Gastroesophageal sphincter (tissue), 4 donors: ENCODE measurements at regions not wholly inside any gene's neighbourhood (a gene's known extent, or its start where the extent isn't known, plus 50 kb on each side); places are given as distances from the start of the nearest gene placed in this dataset.
"Not testable (repeated sequence)": the region's sequence is repeated elsewhere in the genome, so short reads cannot be mapped to it uniquely, and the experiment has no call there.

Experiments used
- ATAC-seq: fragments of 150-250 bp; one replicate; pipeline ENCODE4 v1.9.1; 2016; ENCODE audit warnings: mild to moderate bottlenecking, moderate library complexity
- H3K27ac ChIP-seq, 4 donors: fragments of 200-600 bp; sonication (generic) in 3 of 4; 1 replicate in 3 of 4; 2 replicates in 1 of 4; pipeline ENCODE4 v1.5.1; 2016 to 2019
- H3K27me3 ChIP-seq: fragments of 200-600 bp; sonication (generic); one replicate; pipeline ENCODE4 v1.5.1; 2019
- H3K36me3 ChIP-seq, 2 donors: fragments of 200-600 bp; sonication (generic); one replicate each; pipeline ENCODE4 v1.5.1; 2019; ENCODE audit warnings: control low read depth in 1 of 2
- H3K4me1 ChIP-seq, 3 donors: fragments of 200-600 bp; sonication (generic); 1 replicate in 2 of 3; 2 replicates in 1 of 3; pipeline ENCODE4 v1.5.1; 2016 to 2019; ENCODE audit warnings: control low read depth in 2 of 3
- H3K4me3 ChIP-seq, 2 donors: fragments of 200-600 bp; sonication (generic); one replicate each; pipeline ENCODE4 v1.5.1; 2019; ENCODE audit warnings: mild to moderate bottlenecking in 1 of 2, moderate library complexity in 1 of 2
- H3K9me3 ChIP-seq, 3 donors: fragments of 200-600 bp; sonication (generic); one replicate each; pipeline ENCODE4 v1.5.1; 2017 to 2019; ENCODE audit warnings: control low read depth in 2 of 3
- CTCF ChIP-seq, 4 experiments: fragments of 200-600 bp in 2 of 4; fragments of 450-650 bp in 2 of 4; sonication (generic) in 1 of 4; IDR thresholded peaks; one replicate each; pipeline ENCODE4 v1.5.1; 2017 to 2019; ENCODE audit warnings: antibody characterized with exemption in 4 of 4, mild to moderate bottlenecking in 2 of 4, moderate library complexity in 2 of 4
- EP300 ChIP-seq: sonication (generic); formaldehyde crosslinking; IDR thresholded peaks from one replicate; pipeline ENCODE4 v1.6.1; 2017; ENCODE audit warnings: antibody characterized with exemption, mild to moderate bottlenecking
- POLR2A ChIP-seq, 2 donors: fragments of 450-650 bp; IDR thresholded peaks; one replicate each; pipeline ENCODE4 v1.6.1; 2017; ENCODE audit warnings: antibody characterized with exemption in 2 of 2, mild to moderate bottlenecking in 2 of 2, moderate library complexity in 1 of 2
- POLR2AphosphoS5 ChIP-seq: sonication (generic); formaldehyde crosslinking; IDR thresholded peaks from one replicate; pipeline ENCODE4 v1.6.1; 2017; ENCODE audit warnings: antibody characterized with exemption
- WGBS, 2 donors: methylation state at CpG; one replicate each; pipeline ENCODE4 v1.1.5; 2018; ENCODE audit warnings: low coverage in 1 of 2; 5-methylcytosine and 5-hydroxymethylcytosine counted together

GRCh38 chr5:163580516-163580915 lies 75.1 kb downstream of the MAT2B start:
- no peak for TF ChIP-seq POLR2A (IDR thresholded peaks at IDR 0.05)
- Histone ChIP-seq H3K36me3 (no peaks in the 10 kb centered on the region), H3K27ac (no peak overlapping the region), H3K4me1 (no peaks in the 10 kb centered on the region), H3K27me3 (peaks cover 16% of the 10 kb centered on the region), H3K9me3 (no peaks in the 10 kb centered on the region), H3K4me3 (no peak overlapping the region)
- 57 to 73% methylated on average over 2 of the region's 2 CpGs for WGBS, 2 donors
- ATAC-seq = no peak

- H3K27ac ChIP-seq, H3K9me3 ChIP-seq, H3K4me3 ChIP-seq, H3K4me1 ChIP-seq, H3K36me3 ChIP-seq, ATAC-seq: not testable (repeated sequence)
- no CpG with 5 or more reads among the region's 50 CpGs for WGBS, 2 donors
- H3K27me3 ChIP-seq = peaks cover 16% of the 10 kb centered on the region
These were observed 78.2 kb downstream of the MAT2B start for GRCh38 chr5:163583491-163584153.

- Histone ChIP-seq H3K9me3 (no peaks in the 10 kb centered on the region), H3K27me3 (peaks cover 7% of the 10 kb centered on the region), H3K36me3 (no peaks in the 10 kb centered on the region), H3K4me3 (no peak overlapping the region), H3K4me1 (no peaks in the 10 kb centered on the region), H3K27ac (no peak overlapping the region)
- no peak for ATAC-seq
- no peak for TF ChIP-seq POLR2AphosphoS5
- no peak for TF ChIP-seq EP300
- no peak for TF ChIP-seq POLR2A (IDR thresholded peaks at IDR 0.05)
- 86% methylated on average over 1 of the region's 1 CpG; no CpG with 5 or more reads in 1 of the 2 donors for WGBS, 2 donors
These were observed 79.8 kb downstream of the MAT2B start for GRCh38 chr5:163585206-163585605.

GRCh38 chr5:163586531-163586956 lies 81.1 kb downstream of the MAT2B start:
- Histone ChIP-seq H3K4me1 (no peaks in the 10 kb centered on the region), H3K4me3 (no peak overlapping the region), H3K27ac (no peak overlapping the region), H3K27me3 (peaks cover 4% of the 10 kb centered on the region), H3K36me3 (no peaks in the 10 kb centered on the region), H3K9me3 (no peaks in the 10 kb centered on the region)
- ATAC-seq = no peak
- 39 to 75% methylated on average over 2 of the region's 2 CpGs for WGBS, 2 donors
- TF ChIP-seq CTCF (IDR thresholded peaks at IDR 0.05) (no peak), EP300 (no peak), POLR2A (IDR thresholded peaks at IDR 0.05) (no peak), POLR2AphosphoS5 (no peak)

GRCh38 chr5:163594951-163595350 lies 89.5 kb downstream of the MAT2B start:
- Histone ChIP-seq H3K4me1 (no peaks in the 10 kb centered on the region), H3K27me3 (peaks cover 6% of the 10 kb centered on the region), H3K36me3 (no peaks in the 10 kb centered on the region), H3K4me3 (no peak overlapping the region), H3K27ac (no peak overlapping the region), H3K9me3 (peaks cover 0 to 9% (median 0%) of the 10 kb centered on the region in 3 donors)
- TF ChIP-seq EP300 (no peak), POLR2AphosphoS5 (no peak), CTCF (IDR thresholded peaks at IDR 0.05) (no peak), POLR2A (IDR thresholded peaks at IDR 0.05) (no peak)
- ATAC-seq = no peak
- WGBS, 2 donors = 6 to 9% methylated on average over 3 of the region's 3 CpGs

- WGBS, 2 donors = 37 to 56% methylated on average over 5 to 6 of the region's 6 CpGs
- no peak overlapping the region for H3K27ac ChIP-seq
- no peaks in the 10 kb centered on the region for H3K36me3 ChIP-seq
- peaks cover 6% of the 10 kb centered on the region for H3K27me3 ChIP-seq
- peaks cover 0 to 9% (median 0%) of the 10 kb centered on the region in 3 donors for H3K9me3 ChIP-seq
- no peaks in the 10 kb centered on the region for H3K4me1 ChIP-seq
- H3K4me3 ChIP-seq = no peak overlapping the region
- no peak for ATAC-seq
- TF ChIP-seq POLR2A (IDR thresholded peaks at IDR 0.05) (no peak), EP300 (no peak), CTCF (IDR thresholded peaks at IDR 0.05) (no peak)
These were observed 90.7 kb downstream of the MAT2B start for GRCh38 chr5:163595932-163596607.
